Gastroesophageal sphincter (tissue), 4 donors: ENCODE measurements at regions not wholly inside any gene's neighbourhood (a gene's known extent, or its start where the extent isn't known, plus 50 kb on each side); places are given as distances from the start of the nearest gene placed in this dataset.

ENCODE experiments used
- ATAC-seq: fragments of 150-250 bp; one replicate; pipeline ENCODE4 v1.9.1; 2016; ENCODE audit warnings: mild to moderate bottlenecking, moderate library complexity
- H3K27ac ChIP-seq, 4 donors: fragments of 200-600 bp; sonication (generic) in 3 of 4; 1 replicate in 3 of 4; 2 replicates in 1 of 4; pipeline ENCODE4 v1.5.1; 2016 to 2019
- H3K27me3 ChIP-seq: fragments of 200-600 bp; sonication (generic); one replicate; pipeline ENCODE4 v1.5.1; 2019
- H3K36me3 ChIP-seq, 2 donors: fragments of 200-600 bp; sonication (generic); one replicate each; pipeline ENCODE4 v1.5.1; 2019; ENCODE audit warnings: control low read depth in 1 of 2
- H3K4me1 ChIP-seq, 3 donors: fragments of 200-600 bp; sonication (generic); 1 replicate in 2 of 3; 2 replicates in 1 of 3; pipeline ENCODE4 v1.5.1; 2016 to 2019; ENCODE audit warnings: control low read depth in 2 of 3
- H3K4me3 ChIP-seq, 2 donors: fragments of 200-600 bp; sonication (generic); one replicate each; pipeline ENCODE4 v1.5.1; 2019; ENCODE audit warnings: mild to moderate bottlenecking in 1 of 2, moderate library complexity in 1 of 2
- H3K9me3 ChIP-seq, 3 donors: fragments of 200-600 bp; sonication (generic); one replicate each; pipeline ENCODE4 v1.5.1; 2017 to 2019; ENCODE audit warnings: control low read depth in 2 of 3
- CTCF ChIP-seq, 4 experiments: fragments of 200-600 bp in 2 of 4; fragments of 450-650 bp in 2 of 4; sonication (generic) in 1 of 4; IDR thresholded peaks; one replicate each; pipeline ENCODE4 v1.5.1; 2017 to 2019; ENCODE audit warnings: antibody characterized with exemption in 4 of 4, mild to moderate bottlenecking in 2 of 4, moderate library complexity in 2 of 4
- EP300 ChIP-seq: sonication (generic); formaldehyde crosslinking; IDR thresholded peaks from one replicate; pipeline ENCODE4 v1.6.1; 2017; ENCODE audit warnings: antibody characterized with exemption, mild to moderate bottlenecking
- POLR2A ChIP-seq, 2 donors: fragments of 450-650 bp; IDR thresholded peaks; one replicate each; pipeline ENCODE4 v1.6.1; 2017; ENCODE audit warnings: antibody characterized with exemption in 2 of 2, mild to moderate bottlenecking in 2 of 2, moderate library complexity in 1 of 2
- POLR2AphosphoS5 ChIP-seq: sonication (generic); formaldehyde crosslinking; IDR thresholded peaks from one replicate; pipeline ENCODE4 v1.6.1; 2017; ENCODE audit warnings: antibody characterized with exemption
- WGBS, 2 donors: methylation state at CpG; one replicate each; pipeline ENCODE4 v1.1.5; 2018; ENCODE audit warnings: low coverage in 1 of 2; 5-methylcytosine and 5-hydroxymethylcytosine counted together

- TF ChIP-seq POLR2A (IDR thresholded peaks at IDR 0.05): no peak
- no peak for TF ChIP-seq POLR2AphosphoS5
- no peak for TF ChIP-seq CTCF (IDR thresholded peaks at IDR 0.05)
- Histone ChIP-seq H3K27me3 (no peaks in the 10 kb centered on the region), H3K4me1 (peaks cover 0 to 6% (median 0%) of the 10 kb centered on the region in 3 donors), H3K36me3 (peaks cover 0 to 32% of the 10 kb centered on the region in 2 donors), H3K4me3 (no peak overlapping the region), H3K27ac (no peak overlapping the region), H3K9me3 (no peaks in the 10 kb centered on the region)
- no peak for ATAC-seq
- no CpG with 5 or more reads among the region's 17 CpGs for WGBS, 2 donors
These were observed 61.7 kb downstream of the TET3 start for GRCh38 chr2:74046441-74046840.

- no peak for TF ChIP-seq POLR2A (IDR thresholded peaks at IDR 0.05)
- no peak for ATAC-seq
- Histone ChIP-seq H3K9me3 (no peaks in the 10 kb centered on the region), H3K4me1 (peaks cover 0 to 6% (median 0%) of the 10 kb centered on the region in 3 donors), H3K4me3 (no peak overlapping the region), H3K27ac (no peak overlapping the region), H3K27me3 (no peaks in the 10 kb centered on the region), H3K36me3 (peaks cover 0 to 32% of the 10 kb centered on the region in 2 donors)
- no CpG with 5 or more reads among the region's 14 CpGs for WGBS, 2 donors
These were observed 62.4 kb downstream of the TET3 start for GRCh38 chr2:74047152-74047551.

- no peak for ATAC-seq
- H3K27me3 ChIP-seq: no peaks in the 10 kb centered on the region
- peaks cover 0 to 32% of the 10 kb centered on the region in 2 donors for H3K36me3 ChIP-seq
- no peaks in the 10 kb centered on the region for H3K9me3 ChIP-seq
- H3K4me1 ChIP-seq: no peaks in the 10 kb centered on the region
- WGBS, 2 donors: 90% methylated on average over 6 of the region's 7 CpGs; no CpG with 5 or more reads in 1 of the 2 donors
- H3K27ac ChIP-seq: no peak overlapping the region
- TF ChIP-seq CTCF (IDR thresholded peaks at IDR 0.05) (no peak), POLR2A (IDR thresholded peaks at IDR 0.05) (no peak), EP300 (no peak), POLR2AphosphoS5 (no peak)
- H3K4me3 ChIP-seq: no peak overlapping the region
These were observed 63.4 kb downstream of the TET3 start for GRCh38 chr2:74048147-74048546.

GRCh38 chr2:74048843-74049519 is 64.3 kb downstream of the TET3 start:
- Histone ChIP-seq H3K4me1 (no peaks in the 10 kb centered on the region), H3K36me3 (peaks cover 0 to 32% of the 10 kb centered on the region in 2 donors), H3K27ac (no peak overlapping the region), H3K9me3 (no peaks in the 10 kb centered on the region), H3K4me3 (no peak overlapping the region), H3K27me3 (no peaks in the 10 kb centered on the region)
- TF ChIP-seq EP300 (no peak), POLR2A (IDR thresholded peaks at IDR 0.05) (no peak), POLR2AphosphoS5 (no peak), CTCF (IDR thresholded peaks at IDR 0.05) (no peak)
- 73 to 85% methylated on average over 3 to 9 of the region's 9 CpGs for WGBS, 2 donors
- ATAC-seq: no peak

- 80 to 83% methylated on average over 2 to 5 of the region's 5 CpGs for whole genome bisulfite sequencing, 2 donors
- Histone ChIP-seq H3K4me1 (no peaks in the 10 kb centered on the region), H3K36me3 (peaks cover 0 to 32% of the 10 kb centered on the region in 2 donors), H3K27ac (no peak overlapping the region), H3K27me3 (no peaks in the 10 kb centered on the region), H3K9me3 (no peaks in the 10 kb centered on the region), H3K4me3 (no peak overlapping the region)
- TF ChIP-seq EP300 (no peak), CTCF (IDR thresholded peaks at IDR 0.05) (no peak), POLR2A (IDR thresholded peaks at IDR 0.05) (no peak), POLR2AphosphoS5 (no peak)
- no peak for ATAC-seq
These were observed 65.4 kb downstream of the TET3 start for GRCh38 chr2:74050151-74050550.
